Spleen (tissue), 11 donors: ENCODE measurements at regions not wholly inside any gene's neighbourhood (a gene's known extent, or its start where the extent isn't known, plus 50 kb on each side); places are given as distances from the start of the nearest gene placed in this dataset.
"Not testable (repeated sequence)": the region's sequence is repeated elsewhere in the genome, so short reads cannot be mapped to it uniquely, and the experiment has no call there.

Experiments
- DNase-seq: peaks from one replicate; pipeline ENCODE4 v3.0.0-alpha.2; 2020
- H3K27ac ChIP-seq, 8 donors: fragments of 200-600 bp; sonication (generic) in 7 of 8; 1 replicate in 4 of 8; 2 replicates in 4 of 8; pipeline versions ENCODE4 v1.5.0 to v1.8.0; 2016 to 2021; ENCODE audit warnings: inconsistent platforms in 4 of 8, mild to moderate bottlenecking in 4 of 8, moderate library complexity in 1 of 8
- H3K27me3 ChIP-seq, 7 donors: fragments of 200-600 bp; sonication (generic) in 6 of 7; replicated peaks in 1 of 7; 1 replicate in 4 of 7; 2 replicates in 3 of 7; pipeline versions ENCODE4 v1.5.0 to v1.8.0; 2016 to 2021; ENCODE audit warnings: inconsistent platforms in 3 of 7, mild to moderate bottlenecking in 1 of 7
- H3K36me3 ChIP-seq, 6 donors: fragments of 200-600 bp; sonication (generic) in 5 of 6; 1 replicate in 4 of 6; 2 replicates in 2 of 6; pipeline versions ENCODE4 v1.5.0 to v1.8.0; 2016 to 2021; ENCODE audit warnings: inconsistent platforms in 2 of 6
- H3K4me1 ChIP-seq, 6 donors: fragments of 200-600 bp; sonication (generic) in 5 of 6; 1 replicate in 3 of 6; 2 replicates in 3 of 6; pipeline versions ENCODE4 v1.5.0 to v1.8.0; 2016 to 2021; ENCODE audit warnings: inconsistent platforms in 3 of 6
- H3K4me3 ChIP-seq, 8 donors: fragments of 200-600 bp; sonication (generic) in 7 of 8; 1 replicate in 4 of 8; 2 replicates in 4 of 8; pipeline versions ENCODE4 v1.5.0 to v1.8.0; 2016 to 2021; ENCODE audit warnings: inconsistent platforms in 4 of 8, mild to moderate bottlenecking in 4 of 8, moderate library complexity in 2 of 8
- H3K9me3 ChIP-seq, 8 donors: fragments of 200-600 bp; sonication (generic) in 7 of 8; 1 replicate in 4 of 8; 2 replicates in 4 of 8; pipeline versions ENCODE4 v1.5.0 to v1.8.0; 2016 to 2021; ENCODE audit warnings: inconsistent platforms in 4 of 8
- CTCF ChIP-seq, 11 experiments: fragments of 200-600 bp in 7 of 11; fragments of 450-650 bp in 4 of 11; sonication (generic) in 4 of 11; IDR thresholded peaks in 8 of 11; conservative IDR thresholded peaks in 3 of 11; 1 replicate in 7 of 11; 2 replicates in 4 of 11; pipeline versions ENCODE4 v1.4.0 to v1.8.0; 2016 to 2021; ENCODE audit warnings: antibody characterized with exemption in 11 of 11, inconsistent platforms in 4 of 11, mild to moderate bottlenecking in 1 of 11
- POLR2A ChIP-seq, 3 donors: fragments of 450-650 bp; IDR thresholded peaks; one replicate each; pipeline ENCODE4 v1.5.1; 2017; ENCODE audit warnings: antibody characterized with exemption in 3 of 3, mild to moderate bottlenecking in 1 of 3
- POLR2AphosphoS5 ChIP-seq, 3 donors: sonication (generic); formaldehyde crosslinking; IDR thresholded peaks; one replicate each; pipeline ENCODE4 v1.5.1; 2017; ENCODE audit warnings: antibody characterized with exemption in 3 of 3
- WGBS, 5 donors: extraction: QIAGEN DNeasy Blood & Tissue Kit in 3 of 5; methylation state at CpG; one replicate each; pipeline versions ENCODE4 v1.1.5 to v1.1.7; 2013 to 2018; 5-methylcytosine and 5-hydroxymethylcytosine counted together
- intact Hi-C: fragments of 100-400 bp; cut with DNase I; formaldehyde crosslinking; loops from one replicate; pipeline ENCODE4 v1.15.0; 2023; ENCODE audit warnings: low total_unique reads
- donor health status: healthy with polysubstance abuse.
- donor health status: DM: no; HTN: no; CAD: no; lungs with moderate emphysema.
- donor health status: DM: no; HTN: no; CAD: no.
- donor health status: Bipolar disorder and iron deficiency.
- donor health status: healthy.
- donor health status: DM: no; HTN: no; CAD: no.
- donor health status: DM: yes; HTN: yes; CAD: no.

- Histone ChIP-seq H3K27ac (no peak overlapping the region), H3K4me3 (no peak overlapping the region), H3K27me3 (no peaks in the 10 kb centered on the region), H3K4me1 (no peaks in the 10 kb centered on the region), H3K36me3 (no peaks in the 10 kb centered on the region), H3K9me3 (peaks cover 0 to 11% (median 7%) of the 10 kb centered on the region in 8 donors)
- no peak for DNase-seq
- TF ChIP-seq CTCF (IDR thresholded peaks at IDR 0.05 in 8 of 11, conservative IDR thresholded peaks at IDR 0.05 in 3 of 11) (no peak), POLR2AphosphoS5 (IDR thresholded peaks at IDR 0.05) (no peak), POLR2A (IDR thresholded peaks at IDR 0.05) (no peak)
- intact Hi-C loops: no loop called here
Observed at GRCh38 chr5:148887123-148887881, 60.9 kb downstream of the ADRB2 start.

GRCh38 chr5:148889936-148890335 lies 63.5 kb downstream of the ADRB2 start:
- H3K4me3 ChIP-seq, H3K27ac ChIP-seq, intact Hi-C loops, H3K27me3 ChIP-seq, H3K36me3 ChIP-seq, DNase-seq, H3K4me1 ChIP-seq: not testable (repeated sequence)
- H3K9me3 ChIP-seq: peaks cover 2 to 31% (median 11%) of the 10 kb centered on the region in 8 donors
- 89 to 95% (median 94%) methylated on average over 5 of the region's 5 CpGs for WGBS, 5 donors

- H3K27ac ChIP-seq, H3K27me3 ChIP-seq, H3K36me3 ChIP-seq, H3K4me3 ChIP-seq, DNase-seq, intact Hi-C loops, H3K4me1 ChIP-seq: not testable (repeated sequence)
- WGBS, 5 donors: 69 to 83% (median 80%) methylated on average over 1 of the region's 1 CpG
- H3K9me3 ChIP-seq: peaks cover 2 to 56% (median 24%) of the 10 kb centered on the region in 8 donors
Observed at GRCh38 chr5:148895441-148895840, 69.0 kb downstream of the ADRB2 start.

- intact Hi-C loops: no loop called here
- TF ChIP-seq POLR2A (IDR thresholded peaks at IDR 0.05) (no peak), CTCF (IDR thresholded peaks at IDR 0.05 in 8 of 11, conservative IDR thresholded peaks at IDR 0.05 in 3 of 11) (no peak), POLR2AphosphoS5 (IDR thresholded peaks at IDR 0.05) (no peak)
- no peak for DNase-seq
- Histone ChIP-seq H3K27me3 (no peaks in the 10 kb centered on the region), H3K9me3 (peaks cover 2 to 50% (median 24%) of the 10 kb centered on the region in 8 donors), H3K27ac (no peak overlapping the region), H3K36me3 (no peaks in the 10 kb centered on the region), H3K4me1 (no peaks in the 10 kb centered on the region), H3K4me3 (no peak overlapping the region)
- 79 to 89% (median 87%) methylated on average over 9 of the region's 9 CpGs for WGBS, 5 donors
Observed at GRCh38 chr5:148897842-148898241, 71.4 kb downstream of the ADRB2 start.

- H3K9me3 ChIP-seq: peaks cover 2 to 43% (median 22%) of the 10 kb centered on the region in 8 donors
- H3K27ac ChIP-seq: no peak overlapping the region
- WGBS, 5 donors: 88 to 100% (median 97%) methylated on average over 2 of the region's 2 CpGs
- no peak for DNase-seq
- intact Hi-C loops: no loop called here
- no peaks in the 10 kb centered on the region for H3K27me3 ChIP-seq
- no peak overlapping the region for H3K4me3 ChIP-seq
- TF ChIP-seq CTCF (IDR thresholded peaks at IDR 0.05 in 8 of 11, conservative IDR thresholded peaks at IDR 0.05 in 3 of 11) (no peak), POLR2AphosphoS5 (IDR thresholded peaks at IDR 0.05) (no peak), POLR2A (IDR thresholded peaks at IDR 0.05) (no peak)
- no peaks in the 10 kb centered on the region for H3K36me3 ChIP-seq
- no peaks in the 10 kb centered on the region for H3K4me1 ChIP-seq
Observed at GRCh38 chr5:148898413-148899075, 72.1 kb downstream of the ADRB2 start.
